Duodenal mucosa (tissue), 2 donors: ENCODE measurements at regions not wholly inside any gene's neighbourhood (a gene's known extent, or its start where the extent isn't known, plus 50 kb on each side); places are given as distances from the start of the nearest gene placed in this dataset.

Experiments used
- H3K27ac ChIP-seq: one replicate; pipeline ENCODE4 v1.7.0; 2013; ENCODE audit warnings: low read depth, low read length
- H3K27me3 ChIP-seq, 2 donors: one replicate each; pipeline ENCODE4 v1.7.0; 2013; ENCODE audit warnings: low read length in 2 of 2, control low read depth in 1 of 2; ENCODE audit not compliant: insufficient read depth in 2 of 2, control insufficient read depth in 1 of 2
- H3K36me3 ChIP-seq, 2 donors: one replicate each; pipeline ENCODE4 v1.7.0; 2013; ENCODE audit warnings: low read length in 2 of 2, control low read depth in 1 of 2; ENCODE audit not compliant: insufficient read depth in 2 of 2, control insufficient read depth in 1 of 2
- H3K4me1 ChIP-seq, 2 donors: one replicate each; pipeline ENCODE4 v1.7.0; 2013; ENCODE audit warnings: low read length in 2 of 2, control low read depth in 1 of 2; ENCODE audit not compliant: insufficient read depth in 2 of 2, control insufficient read depth in 1 of 2
- H3K4me3 ChIP-seq, 2 donors: one replicate each; pipeline ENCODE4 v1.7.0; 2013; ENCODE audit warnings: low read length in 2 of 2, low read depth in 1 of 2
- H3K9ac ChIP-seq, 2 donors: one replicate each; pipeline ENCODE4 v1.7.0; 2013; ENCODE audit warnings: low read length in 2 of 2, low read depth in 1 of 2
- H3K9me3 ChIP-seq, 2 donors: one replicate each; pipeline ENCODE4 v1.7.0; 2013; ENCODE audit warnings: low read length in 2 of 2, control low read depth in 1 of 2; ENCODE audit not compliant: control insufficient read depth in 1 of 2

DNA sequence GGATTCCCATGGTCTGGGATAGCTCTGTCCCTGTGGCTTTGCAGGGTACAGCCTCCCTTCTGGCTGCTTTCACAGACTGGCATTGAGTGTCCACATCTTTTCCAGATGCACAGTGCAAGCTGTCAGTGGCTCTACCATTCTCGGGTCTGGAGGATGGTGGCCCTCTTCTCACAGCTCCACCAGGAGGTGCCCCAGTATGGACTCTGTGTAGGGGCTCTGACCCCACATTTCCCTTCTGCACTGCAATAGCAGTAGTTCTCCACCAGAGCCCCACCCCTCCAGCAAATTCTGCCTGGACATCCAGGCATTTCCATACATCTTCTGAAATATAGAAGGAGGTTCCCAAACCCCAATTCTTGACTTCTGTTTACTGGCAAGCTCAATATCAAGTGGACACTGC is 50.2 kb upstream of the GRID2 start:
- Histone ChIP-seq H3K4me1 (no peaks in the 10 kb centered on the region), H3K27me3 (no peaks in the 10 kb centered on the region), H3K9ac (no peak overlapping the region), H3K4me3 (no peak overlapping the region), H3K9me3 (peaks cover 4 to 5% of the 10 kb centered on the region in 2 donors), H3K36me3 (no peaks in the 10 kb centered on the region), H3K27ac (no peak overlapping the region)
